Hepatic stellate cell (primary cell): ENCODE measurements at regions not wholly inside any gene's neighbourhood (a gene's known extent, or its start where the extent isn't known, plus 50 kb on each side); places are given as distances from the start of the nearest gene placed in this dataset.
A peak's percentile ranks its signal among the peaks of the same experiment; 100 is the strongest.

Experiments used
- DNase-seq: peaks from one replicate; pipeline ENCODE4 v3.0.0; 2011; ENCODE audit warnings: low spot score

GRCh38 chr4:24105327-24106038, 215.6 kb upstream of the PPARGC1A start:
- peak; percentile 54 for DNase-seq

GRCh38 chr4:24104158-24104565, 214.3 kb upstream of the PPARGC1A start:
- no peak for DNase-seq

- no peak for DNase-seq
Measured at GRCh38 chr4:24103434-24104157, 213.7 kb upstream of the PPARGC1A start.

- DNase-seq = no peak
Measured at GRCh38 chr4:24102621-24103020, 212.8 kb upstream of the PPARGC1A start.

- DNase-seq = no peak
Measured at GRCh38 chr4:24096603-24097002, 206.8 kb upstream of the PPARGC1A start.

GRCh38 chr4:24094726-24095125, 204.9 kb upstream of the PPARGC1A start:
- DNase-seq = no peak

GRCh38 chr4:24093446-24093845, 203.6 kb upstream of the PPARGC1A start:
- DNase-seq = no peak

GRCh38 chr4:24091639-24092233, 201.9 kb upstream of the PPARGC1A start:
- no peak for DNase-seq

- DNase-seq = peak; percentile 22
Measured at GRCh38 chr4:24089851-24090534, 200.1 kb upstream of the PPARGC1A start.

GRCh38 chr4:24080871-24081270, 191.0 kb upstream of the PPARGC1A start:
- DNase-seq = no peak

- no peak for DNase-seq
Measured at GRCh38 chr4:24078347-24078962, 188.6 kb upstream of the PPARGC1A start.

- DNase-seq = no peak
Measured at GRCh38 chr4:24076811-24077210, 187.0 kb upstream of the PPARGC1A start.

GRCh38 chr4:24073948-24074347, 184.1 kb upstream of the PPARGC1A start:
- DNase-seq = no peak

- no peak for DNase-seq
Measured at GRCh38 chr4:24071612-24072372, 181.9 kb upstream of the PPARGC1A start.

GRCh38 chr4:24070117-24070516, 180.3 kb upstream of the PPARGC1A start:
- DNase-seq = peak; percentile 30

GRCh38 chr4:24067367-24068193, 177.7 kb upstream of the PPARGC1A start:
- DNase-seq = no peak

GRCh38 chr4:24065974-24066373, 176.1 kb upstream of the PPARGC1A start:
- DNase-seq = no peak

- no peak for DNase-seq
Measured at GRCh38 chr4:24063731-24064130, 173.9 kb upstream of the PPARGC1A start.

- no peak for DNase-seq
Measured at GRCh38 chr4:24060932-24061331, 171.1 kb upstream of the PPARGC1A start.

- DNase-seq = no peak
Measured at GRCh38 chr4:24059839-24060238, 170.0 kb upstream of the PPARGC1A start.
